ENCODE measurements at regions not wholly inside any gene's neighbourhood (a gene's known extent, or its start where the extent isn't known, plus 50 kb on each side); places are given as distances from the start of the nearest gene placed in this dataset.

- H3K4me3 ChIP-seq (ENCODE audit: low read depth, low read length) = no peak overlapping the region
- TF ChIP-seq POLR2A (IDR thresholded peaks at IDR 0.05; ENCODE audit: extremely low read depth, insufficient read length) (no peak), CTCF (IDR thresholded peaks at IDR 0.05; ENCODE audit: low read depth, low read length) (no peak), MYC (IDR thresholded peaks at IDR 0.05; ENCODE audit: low read depth, low read length) (no peak), MAX (IDR thresholded peaks at IDR 0.05; ENCODE audit: low read depth, low read length) (no peak)
Observed at GRCh38 chr20:48336597-48336996, 491.2 kb downstream of the PREX1 start.

GRCh38 chr20:48335308-48336050 lies 492.3 kb downstream of the PREX1 start:
- no peak for TF ChIP-seq MYC (IDR thresholded peaks at IDR 0.05; ENCODE audit: low read depth, low read length)
- TF ChIP-seq POLR2A (IDR thresholded peaks at IDR 0.05; ENCODE audit: extremely low read depth, insufficient read length) = no peak
- no peak for TF ChIP-seq CTCF (IDR thresholded peaks at IDR 0.05; ENCODE audit: low read depth, low read length)
- no peak for TF ChIP-seq MAX (IDR thresholded peaks at IDR 0.05; ENCODE audit: low read depth, low read length)
- no peak overlapping the region for H3K4me3 ChIP-seq (ENCODE audit: low read depth, low read length)
- no peak for DNase-seq (ENCODE audit: low read depth)

More at GRCh38 chr20:48336597-48336996, 491.2 kb downstream of the PREX1 start:
- DNase-seq (ENCODE audit: low read depth) = no peak

GRCh38 chr20:48333707-48334106 lies 494.1 kb downstream of the PREX1 start:
- no peak for DNase-seq (ENCODE audit: low read depth)
- TF ChIP-seq MYC (IDR thresholded peaks at IDR 0.05; ENCODE audit: low read depth, low read length) (no peak), CTCF (IDR thresholded peaks at IDR 0.05; ENCODE audit: low read depth, low read length) (no peak), MAX (IDR thresholded peaks at IDR 0.05; ENCODE audit: low read depth, low read length) (no peak), POLR2A (IDR thresholded peaks at IDR 0.05; ENCODE audit: extremely low read depth, insufficient read length) (no peak)
- no peak overlapping the region for H3K4me3 ChIP-seq (ENCODE audit: low read depth, low read length)

GRCh38 chr20:48332555-48332954 lies 495.2 kb downstream of the PREX1 start:
- TF ChIP-seq POLR2A (IDR thresholded peaks at IDR 0.05; ENCODE audit: extremely low read depth, insufficient read length) = no peak
- TF ChIP-seq MYC (IDR thresholded peaks at IDR 0.05; ENCODE audit: low read depth, low read length) = no peak
- no peak for TF ChIP-seq CTCF (IDR thresholded peaks at IDR 0.05; ENCODE audit: low read depth, low read length)
- TF ChIP-seq MAX (IDR thresholded peaks at IDR 0.05; ENCODE audit: low read depth, low read length) = no peak
- no peak overlapping the region for H3K4me3 ChIP-seq (ENCODE audit: low read depth, low read length)
- DNase-seq (ENCODE audit: low read depth) = no peak

GRCh38 chr20:48331518-48332286 lies 496.1 kb downstream of the PREX1 start:
- no peak for DNase-seq (ENCODE audit: low read depth)
- no peak overlapping the region for H3K4me3 ChIP-seq (ENCODE audit: low read depth, low read length)
- TF ChIP-seq MYC (IDR thresholded peaks at IDR 0.05; ENCODE audit: low read depth, low read length) (no peak), CTCF (IDR thresholded peaks at IDR 0.05; ENCODE audit: low read depth, low read length) (no peak), POLR2A (IDR thresholded peaks at IDR 0.05; ENCODE audit: extremely low read depth, insufficient read length) (no peak), MAX (IDR thresholded peaks at IDR 0.05; ENCODE audit: low read depth, low read length) (no peak)
